WTC11 (cell line): ENCODE measurements at regions not wholly inside any gene's neighbourhood (a gene's known extent, or its start where the extent isn't known, plus 50 kb on each side); places are given as distances from the start of the nearest gene placed in this dataset.

Experiments used
- TF ChIP-seq, protein P1 (sequence below): sonication (generic); formaldehyde crosslinking; IDR thresholded peaks from 2 replicates; pipeline ENCODE4 v1.8.1; 2022; ENCODE audit warnings: missing genetic modification reagents, borderline replicate concordance
- TF ChIP-seq, protein P2 (sequence below): fragments of 200-600 bp; IDR thresholded peaks from 2 replicates; pipeline ENCODE4 v1.8.0; 2022; ENCODE audit warnings: antibody characterized with exemption

DNA sequence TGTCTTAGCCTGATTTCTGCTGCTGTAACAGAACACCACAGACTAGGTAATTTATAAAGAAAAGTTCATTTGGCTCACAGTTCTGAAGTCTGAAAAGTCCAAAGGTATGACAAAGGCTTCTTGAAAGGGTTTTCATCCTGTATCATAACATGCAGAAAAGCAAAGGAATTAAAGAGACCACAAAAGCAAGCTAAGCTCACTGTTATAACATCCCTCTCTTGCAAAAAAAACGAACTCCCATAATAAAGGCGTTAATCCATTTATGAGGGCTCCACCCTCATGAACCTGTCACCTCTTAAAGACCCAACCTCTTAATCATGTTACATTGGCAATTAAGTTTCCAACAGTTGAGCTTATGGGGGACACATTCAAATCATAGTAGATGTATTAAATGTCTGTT is 197.9 kb downstream of the PLOD2 start:
- TF ChIP-seq, protein P1, sequence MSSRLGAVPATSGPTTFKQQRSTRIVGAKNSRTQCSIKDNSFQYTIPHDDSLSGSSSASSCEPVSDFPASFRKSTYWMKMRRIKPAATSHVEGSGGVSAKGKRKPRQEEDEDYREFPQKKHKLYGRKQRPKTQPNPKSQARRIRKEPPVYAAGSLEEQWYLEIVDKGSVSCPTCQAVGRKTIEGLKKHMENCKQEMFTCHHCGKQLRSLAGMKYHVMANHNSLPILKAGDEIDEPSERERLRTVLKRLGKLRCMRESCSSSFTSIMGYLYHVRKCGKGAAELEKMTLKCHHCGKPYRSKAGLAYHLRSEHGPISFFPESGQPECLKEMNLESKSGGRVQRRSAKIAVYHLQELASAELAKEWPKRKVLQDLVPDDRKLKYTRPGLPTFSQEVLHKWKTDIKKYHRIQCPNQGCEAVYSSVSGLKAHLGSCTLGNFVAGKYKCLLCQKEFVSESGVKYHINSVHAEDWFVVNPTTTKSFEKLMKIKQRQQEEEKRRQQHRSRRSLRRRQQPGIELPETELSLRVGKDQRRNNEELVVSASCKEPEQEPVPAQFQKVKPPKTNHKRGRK (CRISPR knock-in tag): no peak
- TF ChIP-seq, protein P2, sequence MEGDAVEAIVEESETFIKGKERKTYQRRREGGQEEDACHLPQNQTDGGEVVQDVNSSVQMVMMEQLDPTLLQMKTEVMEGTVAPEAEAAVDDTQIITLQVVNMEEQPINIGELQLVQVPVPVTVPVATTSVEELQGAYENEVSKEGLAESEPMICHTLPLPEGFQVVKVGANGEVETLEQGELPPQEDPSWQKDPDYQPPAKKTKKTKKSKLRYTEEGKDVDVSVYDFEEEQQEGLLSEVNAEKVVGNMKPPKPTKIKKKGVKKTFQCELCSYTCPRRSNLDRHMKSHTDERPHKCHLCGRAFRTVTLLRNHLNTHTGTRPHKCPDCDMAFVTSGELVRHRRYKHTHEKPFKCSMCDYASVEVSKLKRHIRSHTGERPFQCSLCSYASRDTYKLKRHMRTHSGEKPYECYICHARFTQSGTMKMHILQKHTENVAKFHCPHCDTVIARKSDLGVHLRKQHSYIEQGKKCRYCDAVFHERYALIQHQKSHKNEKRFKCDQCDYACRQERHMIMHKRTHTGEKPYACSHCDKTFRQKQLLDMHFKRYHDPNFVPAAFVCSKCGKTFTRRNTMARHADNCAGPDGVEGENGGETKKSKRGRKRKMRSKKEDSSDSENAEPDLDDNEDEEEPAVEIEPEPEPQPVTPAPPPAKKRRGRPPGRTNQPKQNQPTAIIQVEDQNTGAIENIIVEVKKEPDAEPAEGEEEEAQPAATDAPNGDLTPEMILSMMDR: no peak
